Parathyroid adenoma (tissue), 2 donors: ENCODE measurements at regions not wholly inside any gene's neighbourhood (a gene's known extent, or its start where the extent isn't known, plus 50 kb on each side); places are given as distances from the start of the nearest gene placed in this dataset.

ENCODE experiments used
- H2AFZ ChIP-seq: fragments of 300-600 bp; sonication (generic); one replicate; pipeline ENCODE4 v1.7.0; 2017; ENCODE audit warnings: antibody characterized with exemption, mild to moderate bottlenecking
- H3K27ac ChIP-seq: fragments of 300-600 bp; sonication (generic); one replicate; pipeline ENCODE4 v1.7.0; 2017
- H3K27me3 ChIP-seq: fragments of 300-600 bp; sonication (generic); one replicate; pipeline ENCODE4 v1.7.0; 2017; ENCODE audit warnings: low read length; ENCODE audit not compliant: control insufficient read depth, insufficient read depth
- H3K36me3 ChIP-seq: fragments of 300-600 bp; sonication (generic); one replicate; pipeline ENCODE4 v1.7.0; 2017; ENCODE audit warnings: low read length; ENCODE audit not compliant: control insufficient read depth, insufficient read depth
- H3K4me1 ChIP-seq: fragments of 300-600 bp; sonication (generic); one replicate; pipeline ENCODE4 v1.7.0; 2017; ENCODE audit warnings: control low read depth
- H3K4me2 ChIP-seq: fragments of 300-600 bp; sonication (generic); one replicate; pipeline ENCODE4 v1.7.0; 2017; ENCODE audit warnings: low read length
- H3K4me3 ChIP-seq: fragments of 300-600 bp; sonication (generic); one replicate; pipeline ENCODE4 v1.7.0; 2017; ENCODE audit warnings: low read depth, low read length
- H3K79me2 ChIP-seq: fragments of 300-600 bp; sonication (generic); one replicate; pipeline ENCODE4 v1.7.0; 2017; ENCODE audit warnings: control low read depth
- H3K9ac ChIP-seq: fragments of 300-600 bp; sonication (generic); one replicate; pipeline ENCODE4 v1.7.0; 2017; ENCODE audit warnings: mild to moderate bottlenecking
- H3K9me3 ChIP-seq: fragments of 300-600 bp; sonication (generic); one replicate; pipeline ENCODE4 v1.7.0; 2017; ENCODE audit warnings: low read length; ENCODE audit not compliant: control insufficient read depth
- TF ChIP-seq, protein P1 (sequence below): fragments of 300-600 bp; sonication (generic); IDR thresholded peaks from one replicate; pipeline ENCODE4 v1.7.0; 2017; ENCODE audit warnings: antibody characterized with exemption, mild to moderate bottlenecking
- donor health status: primary hyperparathyroidism.

DNA sequence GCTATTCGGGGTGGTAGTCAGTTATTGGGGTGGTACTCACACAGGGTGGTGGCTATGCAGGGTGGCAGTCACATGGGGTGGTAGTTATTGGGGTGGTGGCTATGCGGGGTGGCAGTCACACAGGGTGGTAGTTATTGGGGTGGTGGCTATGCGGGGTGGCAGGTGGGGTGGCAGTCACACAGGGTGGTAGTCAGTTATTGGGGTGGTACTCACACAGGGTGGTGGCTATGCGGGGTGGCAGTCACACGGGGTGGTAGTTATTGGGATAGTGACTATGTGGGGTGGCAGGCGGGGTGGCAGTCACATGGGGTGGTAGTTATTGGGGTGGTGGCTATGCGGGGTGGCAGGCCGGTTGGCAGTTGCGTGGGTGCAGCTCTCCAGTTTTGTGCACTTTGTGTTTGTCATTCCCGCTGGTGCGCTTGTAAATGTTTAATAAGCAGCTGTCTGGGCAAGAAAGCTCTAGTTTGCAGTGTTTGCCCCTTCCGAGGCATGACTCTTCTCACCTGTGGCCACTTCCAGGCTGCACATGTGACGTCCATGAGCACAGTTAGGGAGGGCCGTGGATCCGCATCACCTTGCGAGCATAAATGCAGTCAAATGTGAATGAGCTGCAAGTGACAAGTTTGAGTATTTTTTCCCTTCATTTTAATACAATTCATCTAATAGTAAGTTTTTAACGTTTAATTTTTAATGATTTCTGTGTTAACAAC lies 219.0 kb upstream of the CST7 start:
- Histone ChIP-seq H3K79me2 (no peaks in the 10 kb centered on the region), H3K27ac (no peak overlapping the region), H2AFZ (no peak overlapping the region), H3K4me3 (no peak overlapping the region), H3K27me3 (no peaks in the 10 kb centered on the region), H3K36me3 (no peaks in the 10 kb centered on the region), H3K4me2 (no peak overlapping the region), H3K4me1 (no peaks in the 10 kb centered on the region), H3K9me3 (no peaks in the 10 kb centered on the region), H3K9ac (no peak overlapping the region)
- TF ChIP-seq, protein P1, sequence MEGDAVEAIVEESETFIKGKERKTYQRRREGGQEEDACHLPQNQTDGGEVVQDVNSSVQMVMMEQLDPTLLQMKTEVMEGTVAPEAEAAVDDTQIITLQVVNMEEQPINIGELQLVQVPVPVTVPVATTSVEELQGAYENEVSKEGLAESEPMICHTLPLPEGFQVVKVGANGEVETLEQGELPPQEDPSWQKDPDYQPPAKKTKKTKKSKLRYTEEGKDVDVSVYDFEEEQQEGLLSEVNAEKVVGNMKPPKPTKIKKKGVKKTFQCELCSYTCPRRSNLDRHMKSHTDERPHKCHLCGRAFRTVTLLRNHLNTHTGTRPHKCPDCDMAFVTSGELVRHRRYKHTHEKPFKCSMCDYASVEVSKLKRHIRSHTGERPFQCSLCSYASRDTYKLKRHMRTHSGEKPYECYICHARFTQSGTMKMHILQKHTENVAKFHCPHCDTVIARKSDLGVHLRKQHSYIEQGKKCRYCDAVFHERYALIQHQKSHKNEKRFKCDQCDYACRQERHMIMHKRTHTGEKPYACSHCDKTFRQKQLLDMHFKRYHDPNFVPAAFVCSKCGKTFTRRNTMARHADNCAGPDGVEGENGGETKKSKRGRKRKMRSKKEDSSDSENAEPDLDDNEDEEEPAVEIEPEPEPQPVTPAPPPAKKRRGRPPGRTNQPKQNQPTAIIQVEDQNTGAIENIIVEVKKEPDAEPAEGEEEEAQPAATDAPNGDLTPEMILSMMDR: no peak

DNA sequence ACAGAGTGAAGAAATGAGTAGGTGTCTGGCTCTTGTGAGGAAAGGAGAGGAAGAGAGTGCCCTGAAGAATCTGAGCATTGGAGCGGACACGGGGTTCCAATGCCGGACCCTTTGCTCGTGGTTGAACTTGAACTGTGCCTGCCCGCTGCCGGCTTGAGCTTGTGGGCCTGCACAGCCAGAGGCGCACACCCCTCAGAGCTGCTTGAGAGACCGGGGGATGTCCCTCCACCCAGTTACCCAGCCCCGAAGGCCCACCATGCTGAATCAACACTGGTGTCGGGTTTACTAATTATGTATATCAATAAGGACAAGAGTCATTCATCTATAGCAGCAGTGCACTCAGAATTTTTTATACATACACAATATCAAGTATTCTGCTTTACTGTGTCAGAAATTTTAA lies 218.3 kb upstream of the CST7 start:
- TF ChIP-seq, protein P1: no peak
- Histone ChIP-seq H3K36me3 (no peaks in the 10 kb centered on the region), H3K27me3 (no peaks in the 10 kb centered on the region), H3K4me1 (no peaks in the 10 kb centered on the region), H2AFZ (no peak overlapping the region), H3K79me2 (no peaks in the 10 kb centered on the region), H3K9ac (no peak overlapping the region), H3K27ac (no peak overlapping the region), H3K4me2 (no peak overlapping the region), H3K4me3 (no peak overlapping the region), H3K9me3 (no peaks in the 10 kb centered on the region)

DNA sequence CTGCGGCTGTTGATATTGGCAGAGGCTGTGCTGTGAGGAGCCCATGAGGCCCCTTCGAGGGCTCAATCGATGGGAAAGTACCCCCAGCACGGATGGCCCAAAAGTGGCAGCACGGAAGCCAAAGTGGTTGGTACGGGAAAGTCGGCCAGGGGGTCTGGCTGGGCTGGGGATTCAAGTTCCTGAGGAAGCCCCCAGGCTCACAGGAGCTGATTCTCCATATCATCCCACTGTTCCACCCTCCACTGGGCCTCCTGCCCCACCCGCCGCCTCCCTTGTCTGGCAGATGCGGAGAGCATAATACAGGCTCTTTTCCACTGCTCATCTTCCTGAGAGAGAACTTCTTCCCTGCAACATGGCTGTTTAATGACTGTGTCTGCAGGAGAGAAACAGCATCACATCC lies 217.8 kb upstream of the CST7 start:
- H3K79me2 ChIP-seq: no peaks in the 10 kb centered on the region
- no peaks in the 10 kb centered on the region for H3K4me1 ChIP-seq
- TF ChIP-seq, protein P1: no peak
- H3K27me3 ChIP-seq: no peaks in the 10 kb centered on the region
- H3K9me3 ChIP-seq: no peaks in the 10 kb centered on the region
- H3K9ac ChIP-seq: no peak overlapping the region
- no peak overlapping the region for H2AFZ ChIP-seq
- no peak overlapping the region for H3K4me3 ChIP-seq
- no peak overlapping the region for H3K4me2 ChIP-seq
- H3K36me3 ChIP-seq: no peaks in the 10 kb centered on the region
- no peak overlapping the region for H3K27ac ChIP-seq

DNA sequence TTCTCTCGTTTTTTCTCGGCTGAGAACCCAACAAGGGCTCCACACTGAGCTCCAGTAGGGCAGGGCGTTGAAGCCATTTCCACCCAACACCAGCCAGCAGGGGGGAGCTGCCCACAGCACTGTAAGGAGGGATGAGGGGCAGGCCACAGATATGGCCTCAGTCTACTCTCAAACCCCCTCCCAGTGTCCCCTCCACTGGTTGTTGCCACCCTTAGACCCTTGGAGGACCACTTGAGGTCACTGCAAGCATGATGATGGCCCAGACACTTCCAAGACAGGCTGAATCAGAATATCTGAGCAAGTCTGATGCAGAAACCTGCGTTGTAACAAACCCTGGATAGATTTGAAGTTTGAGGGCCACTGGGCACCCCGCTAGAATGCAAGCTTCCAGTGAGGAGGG lies 217.0 kb upstream of the CST7 start:
- no peaks in the 10 kb centered on the region for H3K79me2 ChIP-seq
- H3K36me3 ChIP-seq: no peaks in the 10 kb centered on the region

More for the DNA sequence above, 217.0 kb upstream of the CST7 start:
- no peaks in the 10 kb centered on the region for H3K9me3 ChIP-seq
- no peak overlapping the region for H3K4me3 ChIP-seq
- H2AFZ ChIP-seq: no peak overlapping the region
- H3K9ac ChIP-seq: no peak overlapping the region
- no peaks in the 10 kb centered on the region for H3K4me1 ChIP-seq
- H3K27me3 ChIP-seq: no peaks in the 10 kb centered on the region
- H3K27ac ChIP-seq: no peak overlapping the region
- TF ChIP-seq, protein P1: no peak
- H3K4me2 ChIP-seq: no peak overlapping the region
